ENCODE measurements at regions not wholly inside any gene's neighbourhood (a gene's known extent, or its start where the extent isn't known, plus 50 kb on each side); places are given as distances from the start of the nearest gene placed in this dataset.

DNA sequence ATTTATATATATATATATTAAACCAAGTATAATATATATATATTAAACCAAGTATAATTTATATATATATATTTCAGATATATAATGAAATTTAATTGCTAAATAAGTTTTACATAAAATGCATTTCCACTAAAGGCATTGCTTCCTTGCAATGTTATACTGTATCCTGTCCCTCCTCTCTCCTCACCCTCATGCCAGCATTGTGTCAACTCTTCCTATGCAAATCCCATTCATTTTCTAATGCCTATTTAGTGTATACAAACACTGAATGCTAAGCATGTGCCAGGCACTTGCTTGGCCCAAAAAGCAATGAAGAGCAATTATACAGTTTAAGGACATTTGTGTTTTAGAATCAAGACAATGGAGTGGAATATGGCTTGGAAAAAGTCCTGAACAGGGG, 71.7 kb upstream of the PRMT6 start:
- Mint-ChIP-seq H3K27me3 (ENCODE audit: low read depth in 3 of 3) (peaks cover 0 to 2% (median 0%) of the 10 kb centered on the region in 3 donors), H3K27ac (no peak overlapping the region), H3K4me3 (no peak overlapping the region), H3K36me3 (no peaks in the 10 kb centered on the region), H3K9me3 (peaks cover 0 to 11% (median 2%) of the 10 kb centered on the region in 6 donors), H3K4me1 (no peaks in the 10 kb centered on the region)
- DNase-seq: no peak

DNA sequence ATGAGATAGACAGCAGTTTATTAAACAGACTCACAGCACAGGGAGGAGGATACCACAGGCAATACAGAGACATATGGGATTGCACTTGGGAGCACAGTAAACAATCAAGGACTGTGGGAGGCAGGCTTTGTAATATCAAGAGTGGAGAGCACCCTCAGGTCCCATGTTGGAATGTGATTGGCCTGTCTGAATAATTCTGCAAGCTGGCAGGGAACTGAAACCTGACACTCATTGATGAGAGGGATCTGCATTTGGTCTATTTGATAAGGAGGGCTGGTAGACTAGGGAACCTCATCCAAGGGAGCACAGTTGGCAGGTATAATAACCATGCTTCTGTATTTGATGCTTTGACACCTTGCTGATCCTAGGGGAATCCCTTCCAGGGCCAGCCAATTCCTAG, 69.9 kb upstream of the PRMT6 start:
- Mint-ChIP-seq H3K9me3 (peaks cover 0 to 18% (median 5%) of the 10 kb centered on the region in 6 donors), H3K27ac (no peak overlapping the region), H3K4me1 (no peaks in the 10 kb centered on the region), H3K4me3 (no peak overlapping the region), H3K27me3 (ENCODE audit: low read depth in 3 of 3) (peaks cover 0 to 2% (median 2%) of the 10 kb centered on the region in 3 donors), H3K36me3 (no peaks in the 10 kb centered on the region)
- DNase-seq: no peak

DNA sequence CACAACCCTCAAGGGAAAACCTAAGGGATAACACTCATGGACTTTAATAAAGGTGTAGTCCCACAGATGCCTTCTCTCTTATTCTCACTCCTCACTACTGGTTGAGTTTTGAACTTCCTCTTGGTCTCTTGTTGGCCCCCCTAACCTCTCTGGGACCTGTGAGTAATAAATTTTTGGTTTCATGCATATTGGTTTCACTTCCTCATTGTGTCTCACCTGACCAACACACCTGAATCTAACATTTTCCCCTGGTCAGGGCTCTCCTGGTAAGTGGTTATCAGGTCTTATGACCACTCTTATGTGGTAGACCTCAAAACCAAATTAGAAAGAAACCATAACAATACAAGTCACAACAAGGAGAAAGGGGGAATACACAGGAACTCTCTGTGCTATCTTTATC, 60.5 kb upstream of the PRMT6 start:
- Mint-ChIP-seq H3K4me1 (no peaks in the 10 kb centered on the region), H3K27ac (no peak overlapping the region), H3K36me3 (no peaks in the 10 kb centered on the region)

DNA sequence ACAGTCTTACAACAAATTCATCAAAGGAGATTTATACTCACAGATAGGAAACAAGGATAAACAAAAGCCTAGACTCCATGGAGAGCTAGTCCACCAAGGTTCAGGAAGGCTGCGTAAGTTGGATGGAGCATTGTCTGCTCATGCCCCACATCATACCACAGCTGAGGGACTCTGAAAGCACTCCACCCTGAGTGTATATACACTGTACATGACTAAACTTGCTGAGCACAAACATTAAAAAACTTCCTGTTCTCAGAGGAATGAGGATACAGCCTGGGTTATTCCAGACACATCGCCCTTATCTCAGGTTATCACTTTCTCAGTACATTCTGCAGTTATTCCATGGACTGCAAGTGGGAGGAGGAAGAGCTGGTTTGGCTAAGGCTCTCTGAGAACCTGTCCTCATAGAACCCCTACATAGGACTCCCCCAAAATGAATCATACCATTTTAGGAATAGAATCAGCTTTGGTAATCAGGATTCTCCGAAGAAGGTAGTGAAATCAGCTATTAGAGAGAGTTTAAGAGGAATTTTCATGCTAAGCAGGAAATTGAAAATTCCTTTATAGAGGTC, 58.0 kb upstream of the PRMT6 start:
- Mint-ChIP-seq H3K9me3 (peaks cover 0 to 4% (median 2%) of the 10 kb centered on the region in 6 donors), H3K36me3 (no peaks in the 10 kb centered on the region), H3K27me3 (ENCODE audit: low read depth in 3 of 3) (no peaks in the 10 kb centered on the region), H3K4me1 (no peaks in the 10 kb centered on the region), H3K4me3 (no peak overlapping the region), H3K27ac (no peak overlapping the region)
- DNase-seq: no peak

More for the DNA sequence above, 60.5 kb upstream of the PRMT6 start:
- Mint-ChIP-seq H3K4me3 (no peak overlapping the region), H3K9me3 (peaks cover 0 to 11% (median 2%) of the 10 kb centered on the region in 6 donors), H3K27me3 (ENCODE audit: low read depth in 3 of 3) (peaks cover 0 to under 1% (median 0%) of the 10 kb centered on the region in 3 donors)
- DNase-seq: no peak

DNA sequence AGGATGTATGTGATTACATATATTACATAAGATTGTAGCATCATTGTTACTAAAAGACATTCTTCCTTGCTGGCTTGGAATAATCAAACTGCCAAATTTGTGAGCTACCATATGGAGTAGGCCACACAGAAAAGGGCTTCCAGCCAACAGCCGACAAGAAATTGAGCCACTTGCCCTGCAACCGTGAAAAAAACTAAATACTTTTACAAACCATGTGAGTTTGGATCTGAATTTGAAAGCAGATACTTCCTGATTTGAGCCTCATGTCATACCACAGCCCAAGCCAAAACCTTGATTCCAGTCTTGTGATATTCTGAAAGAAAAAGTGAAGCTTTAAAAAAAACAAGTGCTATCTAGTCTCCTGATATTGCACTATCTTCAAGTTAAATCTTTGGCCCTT, 55.6 kb upstream of the PRMT6 start:
- no peaks in the 10 kb centered on the region for H3K4me1 Mint-ChIP-seq
- H3K4me3 Mint-ChIP-seq: no peak overlapping the region
- H3K9me3 Mint-ChIP-seq: peaks cover 0 to 2% (median 0%) of the 10 kb centered on the region in 6 donors
- no peak for DNase-seq
- no peaks in the 10 kb centered on the region for H3K36me3 Mint-ChIP-seq
- H3K27ac Mint-ChIP-seq: no peak overlapping the region
- H3K27me3 Mint-ChIP-seq (ENCODE audit: low read depth in 3 of 3): no peaks in the 10 kb centered on the region

DNA sequence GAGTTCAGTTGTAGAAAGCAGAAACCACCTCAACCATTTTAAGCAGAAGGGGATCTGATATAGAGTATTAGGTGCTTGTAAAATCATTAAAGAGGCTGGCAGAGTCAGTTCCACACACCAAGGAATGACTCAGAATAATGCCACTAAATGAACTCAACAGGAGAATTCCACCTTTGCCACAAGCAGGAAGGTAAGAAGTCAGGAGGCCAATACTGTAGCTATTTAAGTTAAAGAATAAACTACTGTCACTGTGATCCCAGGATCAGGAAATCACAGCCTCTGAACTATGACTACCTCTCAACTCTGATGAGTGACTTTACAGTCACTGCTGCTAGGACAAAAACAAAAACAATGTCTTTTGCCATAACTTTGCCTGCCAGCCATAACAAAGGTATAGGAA, 52.5 kb upstream of the PRMT6 start:
- H3K4me3 Mint-ChIP-seq: no peak overlapping the region
- H3K27ac Mint-ChIP-seq: no peak overlapping the region
- no peaks in the 10 kb centered on the region for H3K27me3 Mint-ChIP-seq (ENCODE audit: low read depth in 3 of 3)
- H3K9me3 Mint-ChIP-seq: no peaks in the 10 kb centered on the region
- H3K36me3 Mint-ChIP-seq: no peaks in the 10 kb centered on the region
- H3K4me1 Mint-ChIP-seq: no peaks in the 10 kb centered on the region
- DNase-seq: no peak

DNA sequence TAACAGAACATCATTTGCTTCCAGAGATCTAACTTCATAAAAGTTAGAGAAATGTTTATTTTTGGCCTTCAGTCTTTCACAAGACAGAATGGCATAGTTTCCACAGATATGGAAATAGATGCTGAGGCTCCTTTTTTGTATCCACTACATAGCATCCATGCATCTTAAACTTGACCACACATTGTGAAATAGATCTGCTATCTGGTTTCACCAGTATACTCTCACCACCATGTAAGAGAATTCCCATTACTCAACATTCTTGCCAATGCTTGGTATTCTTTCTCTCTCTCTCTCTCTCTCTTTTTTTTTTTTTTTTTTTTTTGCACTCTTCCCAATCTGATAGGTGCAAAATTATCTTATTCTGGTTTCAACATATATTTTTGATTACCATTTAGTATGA, 52.1 kb upstream of the PRMT6 start:
- no peaks in the 10 kb centered on the region for H3K4me1 Mint-ChIP-seq
- no peak for DNase-seq
- no peak overlapping the region for H3K27ac Mint-ChIP-seq
- H3K27me3 Mint-ChIP-seq (ENCODE audit: low read depth in 3 of 3): no peaks in the 10 kb centered on the region
- H3K4me3 Mint-ChIP-seq: no peak overlapping the region
- no peaks in the 10 kb centered on the region for H3K36me3 Mint-ChIP-seq
- H3K9me3 Mint-ChIP-seq: no peaks in the 10 kb centered on the region

Measured in immature natural killer cell (primary cell).